ENCODE measurements at regions not wholly inside any gene's neighbourhood (a gene's known extent, or its start where the extent isn't known, plus 50 kb on each side); places are given as distances from the start of the nearest gene placed in this dataset.
"Not testable (repeated sequence)": the region's sequence is repeated elsewhere in the genome, so short reads cannot be mapped to it uniquely, and the experiment has no call there.

DNA sequence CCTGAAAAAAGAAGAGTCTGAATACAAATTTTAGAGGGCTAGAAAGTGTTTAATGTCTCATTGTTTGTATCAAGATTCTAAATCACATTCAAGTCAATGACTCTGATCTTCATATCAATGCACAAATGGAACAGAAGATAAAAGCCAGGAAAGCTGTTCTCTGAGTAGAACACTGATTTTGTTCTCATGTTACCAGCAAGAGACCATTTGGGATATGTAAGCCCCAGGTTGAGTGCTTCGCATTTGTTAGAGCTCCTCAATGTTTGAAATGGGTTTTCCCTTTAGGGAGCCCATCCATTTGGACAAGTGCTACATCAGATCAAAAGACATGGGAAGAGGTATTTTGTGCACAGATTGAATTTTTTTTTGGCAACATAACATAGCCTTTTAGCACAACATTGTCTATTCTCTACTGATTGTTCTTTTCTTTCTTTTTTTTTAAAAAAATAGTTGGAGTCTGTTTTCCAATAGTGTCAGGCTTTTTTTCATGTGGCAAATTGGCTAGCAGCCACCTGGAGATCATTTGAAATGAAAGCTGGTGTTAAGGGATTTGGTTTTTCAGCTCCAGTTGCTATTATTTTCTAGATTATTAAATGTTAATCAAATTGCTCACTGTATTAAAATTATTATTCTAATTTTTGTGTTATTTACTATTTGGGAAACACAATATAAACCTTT, 74.5 kb upstream of the ZPLD1 start:
- Mint-ChIP-seq H3K4me3 (no peak overlapping the region), H3K27ac (no peak overlapping the region), H3K27me3 (ENCODE audit: low read depth, poor library complexity) (peaks cover 3% of the 10 kb centered on the region), H3K36me3 (ENCODE audit: low read depth) (peaks cover 12% of the 10 kb centered on the region), H3K9me3 (peaks cover 27% of the 10 kb centered on the region), H3K4me1 (no peaks in the 10 kb centered on the region)
- TF ChIP-seq CTCF (IDR thresholded peaks at IDR 0.05): no peak
- no peak for DNase-seq

DNA sequence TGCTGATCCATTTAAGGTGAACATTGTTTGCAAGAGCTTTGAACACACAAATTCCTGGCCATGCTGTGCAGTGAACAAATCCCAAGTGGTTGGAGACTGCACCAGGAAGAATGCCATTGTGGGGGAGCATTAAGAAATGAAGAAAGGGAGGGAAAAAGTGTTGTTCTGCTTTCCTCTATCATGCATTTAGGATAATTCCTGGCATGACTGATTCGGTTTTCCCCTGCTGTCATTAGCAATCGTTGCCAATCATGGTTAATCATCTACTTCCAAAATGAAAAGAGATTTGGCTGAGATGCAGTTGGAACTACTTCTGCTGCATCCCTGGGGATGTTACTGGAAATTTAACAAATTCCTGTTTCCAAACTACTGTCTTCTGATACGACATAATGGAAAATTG, 73.7 kb upstream of the ZPLD1 start:
- Mint-ChIP-seq H3K27ac (no peak overlapping the region), H3K4me1 (no peaks in the 10 kb centered on the region), H3K27me3 (ENCODE audit: low read depth, poor library complexity) (peaks cover 3% of the 10 kb centered on the region), H3K36me3 (ENCODE audit: low read depth) (peaks cover 17% of the 10 kb centered on the region), H3K9me3 (peaks cover 35% of the 10 kb centered on the region), H3K4me3 (no peak overlapping the region)
- DNase-seq: no peak
- no peak for TF ChIP-seq CTCF (IDR thresholded peaks at IDR 0.05)

- H3K9me3 Mint-ChIP-seq: peaks cover 55% of the 10 kb centered on the region
- not testable (repeated sequence) for H3K4me3 Mint-ChIP-seq; DNase-seq; H3K27ac Mint-ChIP-seq; H3K27me3 Mint-ChIP-seq (ENCODE audit: low read depth, poor library complexity); H3K4me1 Mint-ChIP-seq
- peaks cover 25% of the 10 kb centered on the region for H3K36me3 Mint-ChIP-seq (ENCODE audit: low read depth)
Observed at GRCh38 chr3:102366116-102366515, 68.7 kb upstream of the ZPLD1 start.

DNA sequence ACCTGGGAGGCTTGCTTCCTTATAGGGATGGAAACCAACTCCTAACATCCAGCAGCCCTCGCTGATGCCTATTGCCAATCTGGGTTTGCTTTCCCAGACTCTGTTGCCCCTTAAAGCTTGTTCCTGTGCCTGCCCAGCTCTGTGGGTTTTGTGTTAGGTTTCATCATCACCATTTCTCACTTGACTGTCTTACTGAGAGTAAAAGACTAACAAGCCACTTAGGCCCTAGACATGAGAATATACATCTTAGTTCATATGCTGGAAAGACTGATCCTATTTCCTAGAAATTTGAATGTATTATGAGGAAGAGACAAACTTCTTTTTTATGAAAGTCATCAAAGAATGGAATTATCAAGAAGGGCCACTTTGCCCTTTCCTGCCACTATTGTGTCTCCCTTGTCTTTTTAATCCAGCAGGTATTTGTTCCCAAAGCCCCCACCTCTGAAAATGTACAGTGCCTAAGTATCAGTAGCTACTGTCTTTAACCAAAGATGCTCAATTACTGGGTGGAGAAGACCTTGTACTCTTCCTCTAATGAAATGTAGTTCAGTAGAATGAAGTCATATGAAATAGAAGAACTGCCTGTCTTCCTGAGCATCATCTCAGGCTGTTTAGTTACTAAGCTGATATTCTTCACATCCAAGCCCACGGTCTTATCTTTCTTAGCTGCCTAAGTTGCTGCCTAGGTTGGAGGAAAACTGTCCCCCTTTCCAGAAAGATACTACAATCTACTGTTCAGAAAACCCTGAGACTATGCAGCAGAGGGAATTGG, 59.8 kb upstream of the ZPLD1 start:
- no peaks in the 10 kb centered on the region for H3K4me1 Mint-ChIP-seq
- H3K36me3 Mint-ChIP-seq (ENCODE audit: low read depth): no peaks in the 10 kb centered on the region
- H3K9me3 Mint-ChIP-seq: no peaks in the 10 kb centered on the region
- TF ChIP-seq CTCF (IDR thresholded peaks at IDR 0.05): no peak
- H3K27me3 Mint-ChIP-seq (ENCODE audit: low read depth, poor library complexity): no peaks in the 10 kb centered on the region
- no peak for DNase-seq
- no peak overlapping the region for H3K4me3 Mint-ChIP-seq
- H3K27ac Mint-ChIP-seq: no peak overlapping the region

DNA sequence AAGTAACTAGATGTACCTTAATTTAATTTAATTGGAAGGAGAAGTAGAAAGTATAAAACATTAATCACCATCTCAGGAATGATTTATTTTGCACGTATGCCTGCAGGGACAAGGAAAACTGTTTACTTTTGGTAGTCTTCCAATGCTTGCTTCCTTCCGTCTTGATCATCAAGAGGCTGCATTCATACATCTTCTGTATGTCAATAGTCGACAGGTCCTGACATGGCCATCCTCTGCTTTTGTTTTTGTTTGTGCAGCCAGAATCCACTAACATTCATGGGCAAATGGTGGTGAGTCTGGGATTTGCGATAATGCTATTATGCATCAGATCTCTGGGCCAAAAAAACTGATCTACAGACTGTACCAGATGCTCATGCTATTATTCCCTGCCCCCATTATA, 56.6 kb upstream of the ZPLD1 start:
- H3K9me3 Mint-ChIP-seq: no peaks in the 10 kb centered on the region
- H3K36me3 Mint-ChIP-seq (ENCODE audit: low read depth): no peaks in the 10 kb centered on the region
- H3K4me3 Mint-ChIP-seq: no peak overlapping the region
- DNase-seq: no peak
- TF ChIP-seq CTCF (IDR thresholded peaks at IDR 0.05): no peak
- no peaks in the 10 kb centered on the region for H3K27me3 Mint-ChIP-seq (ENCODE audit: low read depth, poor library complexity)
- H3K4me1 Mint-ChIP-seq: no peaks in the 10 kb centered on the region
- no peak overlapping the region for H3K27ac Mint-ChIP-seq

GRCh38 chr3:102382201-102382600, 52.6 kb upstream of the ZPLD1 start:
- not testable (repeated sequence) for H3K36me3 Mint-ChIP-seq (ENCODE audit: low read depth); H3K27ac Mint-ChIP-seq; H3K4me1 Mint-ChIP-seq; H3K4me3 Mint-ChIP-seq; H3K9me3 Mint-ChIP-seq; H3K27me3 Mint-ChIP-seq (ENCODE audit: low read depth, poor library complexity); DNase-seq
